Lower lobe of right lung (tissue), 2 donors: ENCODE measurements at regions not wholly inside any gene's neighbourhood (a gene's known extent, or its start where the extent isn't known, plus 50 kb on each side); places are given as distances from the start of the nearest gene placed in this dataset.
"Not testable (repeated sequence)": the region's sequence is repeated elsewhere in the genome, so short reads cannot be mapped to it uniquely, and the experiment has no call there.

ENCODE experiments used
- ATAC-seq, 2 donors: fragments of 200-7000 bp; cut with Tn5 transposase; one replicate each; pipeline ENCODE4 v1.9.1; 2020 to 2022; ENCODE audit warnings: mild to moderate bottlenecking in 2 of 2, moderate library complexity in 2 of 2
- DNase-seq: peaks from one replicate; pipeline ENCODE4 v3.0.0-alpha.2; 2020
- H3K27ac ChIP-seq: fragments of 200-600 bp; one replicate; pipeline ENCODE4 v1.8.0; 2022
- H3K27me3 ChIP-seq: fragments of 200-600 bp; one replicate; pipeline ENCODE4 v1.8.0; 2022; ENCODE audit warnings: low read depth
- H3K36me3 ChIP-seq: fragments of 200-600 bp; one replicate; pipeline ENCODE4 v1.8.0; 2022; ENCODE audit warnings: mild to moderate bottlenecking
- H3K4me1 ChIP-seq: fragments of 200-600 bp; one replicate; pipeline ENCODE4 v1.8.0; 2022
- H3K4me3 ChIP-seq: fragments of 200-600 bp; one replicate; pipeline ENCODE4 v1.8.0; 2022; ENCODE audit warnings: mild to moderate bottlenecking
- H3K9me3 ChIP-seq: fragments of 200-600 bp; one replicate; pipeline ENCODE4 v1.8.0; 2022
- intact Hi-C: fragments of 100-400 bp; cut with DNase I; formaldehyde crosslinking; loops from one replicate; pipeline ENCODE4 v1.11.0; 2022
- TF ChIP-seq, protein P1 (sequence below): fragments of 200-600 bp; IDR thresholded peaks from one replicate; pipeline ENCODE4 v1.8.0; 2022; ENCODE audit warnings: antibody characterized with exemption, mild to moderate bottlenecking
- donor health status: DM: no; HTN: yes; CAD: no; lungs with severe emphysema.

DNA sequence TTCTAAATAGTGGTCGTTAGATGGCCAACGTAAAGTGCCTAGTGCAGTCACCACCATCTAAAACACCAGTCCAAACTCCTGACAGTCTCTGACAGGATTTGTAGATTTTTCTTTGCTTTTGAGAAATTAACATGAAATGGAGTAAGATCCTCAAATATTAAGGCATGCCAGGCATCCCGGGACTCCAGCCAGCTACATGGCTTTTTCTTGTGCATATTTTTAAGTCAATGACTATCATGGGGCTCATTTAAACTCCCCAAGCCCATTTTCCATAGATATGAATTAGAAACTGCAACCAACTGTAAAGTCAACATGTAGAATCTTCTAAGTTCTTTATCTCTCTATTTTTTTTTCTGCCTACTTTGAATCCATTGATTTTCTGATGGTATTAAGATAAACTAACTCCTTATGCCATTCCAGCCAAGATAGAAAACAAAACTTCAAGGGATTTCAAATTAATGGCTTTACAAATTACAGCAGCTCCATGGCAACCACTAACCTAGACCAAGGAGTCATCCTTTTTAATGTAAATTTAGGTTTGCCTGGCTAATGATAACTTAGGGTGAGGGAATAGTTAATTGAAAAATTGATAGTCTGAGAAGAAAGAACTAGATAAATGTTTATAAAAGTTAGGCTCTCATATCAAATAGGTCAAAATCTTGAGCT lies 764.1 kb upstream of the NXPH2 start:
- intact Hi-C loops = no loop called here
- TF ChIP-seq, protein P1, sequence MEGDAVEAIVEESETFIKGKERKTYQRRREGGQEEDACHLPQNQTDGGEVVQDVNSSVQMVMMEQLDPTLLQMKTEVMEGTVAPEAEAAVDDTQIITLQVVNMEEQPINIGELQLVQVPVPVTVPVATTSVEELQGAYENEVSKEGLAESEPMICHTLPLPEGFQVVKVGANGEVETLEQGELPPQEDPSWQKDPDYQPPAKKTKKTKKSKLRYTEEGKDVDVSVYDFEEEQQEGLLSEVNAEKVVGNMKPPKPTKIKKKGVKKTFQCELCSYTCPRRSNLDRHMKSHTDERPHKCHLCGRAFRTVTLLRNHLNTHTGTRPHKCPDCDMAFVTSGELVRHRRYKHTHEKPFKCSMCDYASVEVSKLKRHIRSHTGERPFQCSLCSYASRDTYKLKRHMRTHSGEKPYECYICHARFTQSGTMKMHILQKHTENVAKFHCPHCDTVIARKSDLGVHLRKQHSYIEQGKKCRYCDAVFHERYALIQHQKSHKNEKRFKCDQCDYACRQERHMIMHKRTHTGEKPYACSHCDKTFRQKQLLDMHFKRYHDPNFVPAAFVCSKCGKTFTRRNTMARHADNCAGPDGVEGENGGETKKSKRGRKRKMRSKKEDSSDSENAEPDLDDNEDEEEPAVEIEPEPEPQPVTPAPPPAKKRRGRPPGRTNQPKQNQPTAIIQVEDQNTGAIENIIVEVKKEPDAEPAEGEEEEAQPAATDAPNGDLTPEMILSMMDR = no peak
- H3K4me3 ChIP-seq = no peak overlapping the region
- H3K27ac ChIP-seq = no peak overlapping the region
- no peaks in the 10 kb centered on the region for H3K27me3 ChIP-seq
- no peak for ATAC-seq
- no peak for DNase-seq
- no peaks in the 10 kb centered on the region for H3K36me3 ChIP-seq
- no peaks in the 10 kb centered on the region for H3K4me1 ChIP-seq
- no peaks in the 10 kb centered on the region for H3K9me3 ChIP-seq

DNA sequence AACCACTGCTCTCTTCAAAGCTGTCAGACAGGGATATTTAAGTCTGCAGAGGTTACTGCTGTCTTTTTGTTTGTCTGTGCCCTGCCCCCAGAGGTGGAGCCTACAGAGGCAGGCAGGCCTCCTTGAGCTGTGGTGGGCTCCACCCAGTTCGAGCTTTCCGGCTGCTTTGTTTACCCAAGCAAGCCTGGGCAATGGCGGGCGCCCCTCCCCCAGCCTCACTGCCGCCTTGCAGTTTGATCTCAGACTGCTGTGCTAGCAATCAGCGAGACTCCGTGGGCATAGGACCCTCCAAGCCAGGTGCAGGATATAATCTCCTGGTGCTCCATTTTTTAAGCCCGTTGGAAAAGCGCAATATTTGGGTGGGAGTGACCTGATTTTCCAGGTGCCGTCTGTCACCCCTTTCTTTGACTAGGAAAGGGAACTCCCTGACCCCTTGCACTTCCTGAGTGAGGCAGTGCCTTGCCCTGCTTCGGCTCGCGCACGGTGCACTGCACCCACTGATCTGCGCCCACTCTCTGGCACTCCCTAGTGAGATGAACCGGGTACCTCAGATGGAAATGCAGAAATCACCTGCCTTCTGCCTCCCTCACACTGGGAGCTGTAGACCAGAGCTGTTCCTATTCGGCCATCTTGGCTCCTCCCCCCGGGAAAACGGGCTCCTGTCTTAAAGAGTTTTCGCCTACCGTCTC lies 758.3 kb upstream of the NXPH2 start:
- DNase-seq, H3K9me3 ChIP-seq, intact Hi-C loops, H3K4me1 ChIP-seq, H3K4me3 ChIP-seq, H3K27ac ChIP-seq, H3K36me3 ChIP-seq, ATAC-seq, H3K27me3 ChIP-seq: not testable (repeated sequence)

DNA sequence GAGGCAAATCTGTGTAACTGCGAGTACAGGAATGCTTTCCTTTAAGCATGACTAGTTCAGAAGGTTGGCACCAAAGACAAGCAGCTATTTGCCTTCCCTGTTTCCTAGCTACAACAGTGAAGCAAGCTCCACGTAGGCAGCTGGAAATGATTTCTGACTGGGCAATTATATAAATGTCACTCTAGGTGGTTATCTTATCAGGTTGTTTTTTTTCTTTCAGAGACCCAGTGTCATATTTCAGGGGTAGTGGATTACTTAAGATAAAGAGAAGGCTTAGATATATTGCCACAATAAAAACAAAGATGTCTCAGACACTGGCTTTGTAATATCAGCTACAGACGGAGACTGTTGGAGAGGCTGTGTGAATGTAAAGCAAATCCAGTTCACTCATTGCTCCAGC lies 748.9 kb upstream of the NXPH2 start:
- no peak overlapping the region for H3K4me3 ChIP-seq
- H3K4me1 ChIP-seq = no peaks in the 10 kb centered on the region
- H3K27me3 ChIP-seq = no peaks in the 10 kb centered on the region
- H3K36me3 ChIP-seq = no peaks in the 10 kb centered on the region
- H3K27ac ChIP-seq = no peak overlapping the region
- H3K9me3 ChIP-seq = no peaks in the 10 kb centered on the region
- TF ChIP-seq, protein P1 = no peak
- ATAC-seq (no peak), DNase-seq (no peak)
- intact Hi-C loops = no loop called here

DNA sequence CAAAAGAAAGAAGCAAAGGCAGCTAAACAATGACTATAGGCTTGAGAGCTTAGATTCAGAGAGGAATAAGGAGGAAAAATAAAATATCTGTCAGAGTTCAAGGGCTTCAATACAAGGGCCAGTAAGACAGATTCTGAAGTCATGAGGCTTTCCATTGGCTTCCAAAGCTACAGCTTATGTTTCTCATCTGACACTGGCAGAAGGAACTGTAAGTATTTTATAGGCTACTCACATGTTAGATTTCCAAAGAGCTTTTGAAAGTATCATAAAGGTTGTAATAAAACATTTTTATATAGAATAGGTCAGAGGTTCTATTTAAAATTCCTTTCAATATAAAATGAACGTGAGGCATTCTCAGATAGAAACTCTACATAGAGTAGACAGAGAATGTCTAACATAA lies 746.6 kb upstream of the NXPH2 start:
- no peaks in the 10 kb centered on the region for H3K9me3 ChIP-seq
- H3K36me3 ChIP-seq = no peaks in the 10 kb centered on the region
- no peaks in the 10 kb centered on the region for H3K4me1 ChIP-seq
- TF ChIP-seq, protein P1 = no peak
- DNase-seq = no peak
- no peak overlapping the region for H3K4me3 ChIP-seq
- intact Hi-C loops = no loop called here
- H3K27me3 ChIP-seq = no peaks in the 10 kb centered on the region
- no peak overlapping the region for H3K27ac ChIP-seq
- no peak for ATAC-seq

DNA sequence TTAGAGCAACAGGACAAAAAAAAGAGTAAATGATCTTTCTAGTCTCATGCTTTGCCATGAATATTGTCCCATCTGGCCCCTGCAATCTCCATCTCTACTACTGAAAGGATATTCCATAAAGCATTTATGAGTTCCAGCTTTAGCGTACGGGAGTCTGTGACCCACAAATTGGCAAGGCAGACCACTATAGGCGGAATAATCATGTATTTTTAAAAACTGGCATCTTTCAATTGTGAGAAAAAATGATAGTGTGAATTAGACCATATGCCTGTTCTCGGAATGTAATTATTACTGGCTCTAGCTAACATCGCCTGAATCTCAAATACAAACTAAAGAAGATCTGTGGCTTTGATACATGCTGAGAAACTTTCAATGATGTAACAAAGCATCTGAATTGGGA lies 738.1 kb upstream of the NXPH2 start:
- Histone ChIP-seq H3K27me3 (no peaks in the 10 kb centered on the region), H3K36me3 (no peaks in the 10 kb centered on the region), H3K27ac (no peak overlapping the region), H3K9me3 (no peaks in the 10 kb centered on the region), H3K4me3 (no peak overlapping the region), H3K4me1 (no peaks in the 10 kb centered on the region)
- TF ChIP-seq, protein P1 = no peak
- DNase-seq = no peak
- intact Hi-C loops = no loop called here
- ATAC-seq = no peak

DNA sequence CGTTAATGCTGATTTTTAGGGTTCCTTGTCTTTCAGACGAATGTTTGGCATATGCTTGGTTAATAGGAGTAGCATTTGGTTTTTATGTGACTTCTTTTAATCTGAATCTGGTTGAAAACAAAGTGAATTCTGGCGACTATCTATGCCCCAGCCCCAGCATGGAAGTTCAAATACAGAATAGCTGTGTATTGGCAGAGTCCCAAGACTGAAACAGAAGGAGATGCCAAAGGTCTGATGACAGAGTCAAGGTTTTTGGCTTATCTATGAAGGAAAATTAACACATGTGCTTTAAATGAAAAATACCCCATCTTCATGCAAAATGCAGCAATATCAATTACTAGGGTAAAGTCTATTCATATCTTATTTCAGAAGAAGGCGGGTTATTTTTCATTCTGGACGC lies 734.8 kb upstream of the NXPH2 start:
- no peaks in the 10 kb centered on the region for H3K4me1 ChIP-seq
- TF ChIP-seq, protein P1 = no peak
- no peak overlapping the region for H3K27ac ChIP-seq
- DNase-seq (no peak), ATAC-seq (no peak)
- H3K36me3 ChIP-seq = no peaks in the 10 kb centered on the region
- H3K9me3 ChIP-seq = no peaks in the 10 kb centered on the region
- H3K4me3 ChIP-seq = no peak overlapping the region
- no peaks in the 10 kb centered on the region for H3K27me3 ChIP-seq
- intact Hi-C loops = no loop called here
